HUDEP-2 (cell line): ENCODE measurements at regions not wholly inside any gene's neighbourhood (a gene's known extent, or its start where the extent isn't known, plus 50 kb on each side); places are given as distances from the start of the nearest gene placed in this dataset.
"Not testable (repeated sequence)": the region's sequence is repeated elsewhere in the genome, so short reads cannot be mapped to it uniquely, and the experiment has no call there.

Experiments
- DNase-seq, 76 experiments: peaks; one replicate each; lab custom pipeline; 2025; ENCODE audit not compliant: unreplicated experiment in 76 of 76; lab: John Stamatoyannopoulos, UW

- no peak for DNase-seq
These were observed 105.5 kb upstream of the SMAD3 start for GRCh38 chr15:66959875-66960274.

GRCh38 chr15:66960519-66960918 is 104.9 kb upstream of the SMAD3 start:
- DNase-seq, result no peak

GRCh38 chr15:66961407-66961884 is 104.0 kb upstream of the SMAD3 start:
- no peak for DNase-seq

GRCh38 chr15:66961901-66962300 is 103.5 kb upstream of the SMAD3 start:
- DNase-seq, result no peak

GRCh38 chr15:66962522-66962921 is 102.9 kb upstream of the SMAD3 start:
- DNase-seq, result no peak

GRCh38 chr15:66963084-66963483 is 102.3 kb upstream of the SMAD3 start:
- DNase-seq, result no peak

- no peak for DNase-seq
These were observed 101.7 kb upstream of the SMAD3 start for GRCh38 chr15:66963710-66964109.

GRCh38 chr15:66964111-66964738 is 101.2 kb upstream of the SMAD3 start:
- DNase-seq, result no peak

- no peak for DNase-seq
These were observed 100.6 kb upstream of the SMAD3 start for GRCh38 chr15:66964791-66965190.

- DNase-seq, result no peak
These were observed 100.1 kb upstream of the SMAD3 start for GRCh38 chr15:66965201-66965900.

- no peak for DNase-seq
These were observed 99.1 kb upstream of the SMAD3 start for GRCh38 chr15:66966256-66966655.

- no peak for DNase-seq
These were observed 96.4 kb upstream of the SMAD3 start for GRCh38 chr15:66968806-66969596.

GRCh38 chr15:66974131-66974530 is 91.3 kb upstream of the SMAD3 start:
- DNase-seq, result not testable (repeated sequence)

GRCh38 chr15:66976106-66976640 is 89.2 kb upstream of the SMAD3 start:
- DNase-seq, result not testable (repeated sequence)

GRCh38 chr15:66980326-66980725 is 85.1 kb upstream of the SMAD3 start:
- DNase-seq, result not testable (repeated sequence)

GRCh38 chr15:66981771-66982170 is 83.6 kb upstream of the SMAD3 start:
- no peak for DNase-seq

GRCh38 chr15:66982250-66982649 is 83.2 kb upstream of the SMAD3 start:
- no peak for DNase-seq

GRCh38 chr15:66982816-66983215 is 82.6 kb upstream of the SMAD3 start:
- DNase-seq, result no peak

GRCh38 chr15:66985653-66986052 is 79.7 kb upstream of the SMAD3 start:
- peak in 1 of 76 experiments; percentile 0 for DNase-seq

GRCh38 chr15:66986951-66987350 is 78.5 kb upstream of the SMAD3 start:
- no peak for DNase-seq

GRCh38 chr15:66993090-66993489 is 72.3 kb upstream of the SMAD3 start:
- no peak for DNase-seq
